Stomach (tissue), 8 donors: ENCODE measurements at regions not wholly inside any gene's neighbourhood (a gene's known extent, or its start where the extent isn't known, plus 50 kb on each side); places are given as distances from the start of the nearest gene placed in this dataset.

Experiments
- DNase-seq, 2 donors: peaks; one replicate each; pipeline versions ENCODE4 v3.0.0 to v3.0.0-alpha.2; 2013 to 2019
- H3K27ac ChIP-seq, 5 donors: fragments of 200-600 bp in 4 of 5; sonication (generic) in 4 of 5; one replicate each; pipeline ENCODE4 v1.5.1; 2013 to 2019; ENCODE audit warnings: mild to moderate bottlenecking in 1 of 5, moderate library complexity in 1 of 5
- H3K27me3 ChIP-seq, 3 donors: fragments of 200-600 bp; sonication (generic); one replicate each; pipeline ENCODE4 v1.5.1; 2017 to 2019; ENCODE audit warnings: mixed run types in 1 of 3
- H3K36me3 ChIP-seq, 4 donors: fragments of 200-600 bp; sonication (generic); 1 replicate in 3 of 4; 2 replicates in 1 of 4; pipeline ENCODE4 v1.5.1; 2016 to 2019
- H3K4me1 ChIP-seq, 4 donors: fragments of 200-600 bp; sonication (generic); one replicate each; pipeline ENCODE4 v1.5.1; 2016 to 2019
- H3K4me3 ChIP-seq, 4 donors: fragments of 200-600 bp; sonication (generic) in 3 of 4; one replicate each; pipeline ENCODE4 v1.5.1; 2016 to 2019; ENCODE audit warnings: mild to moderate bottlenecking in 1 of 4
- H3K9me3 ChIP-seq, 4 donors: fragments of 200-600 bp; sonication (generic); one replicate each; pipeline ENCODE4 v1.5.1; 2016 to 2019
- CTCF ChIP-seq, 7 experiments: fragments of 450-650 bp in 4 of 7; fragments of 200-600 bp in 3 of 7; sonication (generic) in 3 of 7; IDR thresholded peaks; one replicate each; pipeline ENCODE4 v1.5.1; 2016 to 2019; ENCODE audit warnings: antibody characterized with exemption in 7 of 7, control low read depth in 2 of 7, mild to moderate bottlenecking in 1 of 7
- EP300 ChIP-seq: sonication (generic); formaldehyde crosslinking; IDR thresholded peaks from one replicate; pipeline ENCODE4 v1.6.1; 2017; ENCODE audit warnings: antibody characterized with exemption
- POLR2A ChIP-seq, 4 donors: fragments of 450-650 bp; IDR thresholded peaks; one replicate each; pipeline ENCODE4 v1.6.1; 2016; ENCODE audit warnings: antibody characterized with exemption in 4 of 4, control low read depth in 2 of 4, mild to moderate bottlenecking in 1 of 4, moderate library complexity in 1 of 4
- POLR2AphosphoS5 ChIP-seq, 3 donors: sonication (generic); formaldehyde crosslinking; IDR thresholded peaks; one replicate each; pipeline ENCODE4 v1.6.1; 2016; ENCODE audit warnings: antibody characterized with exemption in 3 of 3
- WGBS, 5 donors: extraction: QIAGEN DNeasy Blood & Tissue Kit in 3 of 5; methylation state at CpG; one replicate each; pipeline versions ENCODE4 v1.1.5 to v1.1.7; 2013 to 2018; 5-methylcytosine and 5-hydroxymethylcytosine counted together
- intact Hi-C: fragments of 100-400 bp; cut with DNase I; formaldehyde crosslinking; loops from one replicate; pipeline ENCODE4 v1.15.1; 2023; ENCODE audit warnings: low total_unique reads
- donor health status: healthy with polysubstance abuse.
- donor health status: Bipolar disorder and iron deficiency.
- donor health status: healthy.

- no peaks in the 10 kb centered on the region for H3K36me3 ChIP-seq
- H3K27ac ChIP-seq = peak overlapping the region in 2 of 5 donors; percentile 20 to 45
- H3K4me3 ChIP-seq = no peak overlapping the region
- intact Hi-C loops = no loop called here
- no peak for TF ChIP-seq CTCF (IDR thresholded peaks at IDR 0.05)
- TF ChIP-seq POLR2AphosphoS5 (IDR thresholded peaks at IDR 0.05) = no peak
- TF ChIP-seq EP300 = no peak
- TF ChIP-seq POLR2A (IDR thresholded peaks at IDR 0.05) = no peak
- 85 to 100% (median 95%) methylated on average over 1 of the region's 1 CpG for WGBS, 5 donors
- no peaks in the 10 kb centered on the region for H3K9me3 ChIP-seq
- H3K4me1 ChIP-seq = peaks cover 0 to 22% (median 0%) of the 10 kb centered on the region in 4 donors
- no peak for DNase-seq
- no peaks in the 10 kb centered on the region for H3K27me3 ChIP-seq
Observed at GRCh38 chr18:22550861-22551260, 133.1 kb upstream of the CTAGE1 start.

GRCh38 chr18:22551536-22552151 is 133.9 kb upstream of the CTAGE1 start:
- intact Hi-C loops = no loop called here
- Histone ChIP-seq H3K4me1 (peaks cover 0 to 14% (median 0%) of the 10 kb centered on the region in 4 donors), H3K36me3 (no peaks in the 10 kb centered on the region), H3K4me3 (no peak overlapping the region), H3K27ac (peak overlapping the region in 3 of 5 donors; percentile 20 to 53 (median 40)), H3K27me3 (no peaks in the 10 kb centered on the region), H3K9me3 (no peaks in the 10 kb centered on the region)
- TF ChIP-seq POLR2AphosphoS5 (IDR thresholded peaks at IDR 0.05) (peak in 2 of 3 donors; percentile 39 to 66), POLR2A (IDR thresholded peaks at IDR 0.05) (no peak)
- no peak for DNase-seq
- WGBS, 5 donors = 31 to 51% (median 39%) methylated on average over 5 of the region's 5 CpGs

- no peak for TF ChIP-seq POLR2AphosphoS5 (IDR thresholded peaks at IDR 0.05)
- TF ChIP-seq EP300 = no peak
- no peak for TF ChIP-seq POLR2A (IDR thresholded peaks at IDR 0.05)
- no peak for TF ChIP-seq CTCF (IDR thresholded peaks at IDR 0.05)
- Histone ChIP-seq H3K27me3 (no peaks in the 10 kb centered on the region), H3K9me3 (no peaks in the 10 kb centered on the region), H3K4me1 (peaks cover 0 to 14% (median 0%) of the 10 kb centered on the region in 4 donors), H3K4me3 (no peak overlapping the region), H3K36me3 (no peaks in the 10 kb centered on the region), H3K27ac (peak overlapping the region in 2 of 5 donors; percentile 40 to 53)
- intact Hi-C loops = no loop called here
- no peak for DNase-seq
- 36 to 47% (median 47%) methylated on average over 3 of the region's 3 CpGs for WGBS, 5 donors
Observed at GRCh38 chr18:22552254-22552653, 134.5 kb upstream of the CTAGE1 start.

- no peak for DNase-seq
- Histone ChIP-seq H3K4me3 (no peak overlapping the region), H3K36me3 (no peaks in the 10 kb centered on the region), H3K27me3 (no peaks in the 10 kb centered on the region), H3K4me1 (peaks cover 0 to 14% (median 0%) of the 10 kb centered on the region in 4 donors), H3K27ac (peak overlapping the region in 1 of 5 donors; percentile 53), H3K9me3 (no peaks in the 10 kb centered on the region)
- TF ChIP-seq CTCF (IDR thresholded peaks at IDR 0.05) (no peak), POLR2A (IDR thresholded peaks at IDR 0.05) (no peak), EP300 (no peak), POLR2AphosphoS5 (IDR thresholded peaks at IDR 0.05) (no peak)
- WGBS, 5 donors = 49 to 66% (median 59%) methylated on average over 3 of the region's 3 CpGs
- intact Hi-C loops = no loop called here
Observed at GRCh38 chr18:22552899-22553460, 135.3 kb upstream of the CTAGE1 start.
